ENCODE measurements at regions not wholly inside any gene's neighbourhood (a gene's known extent, or its start where the extent isn't known, plus 50 kb on each side); places are given as distances from the start of the nearest gene placed in this dataset.

DNA sequence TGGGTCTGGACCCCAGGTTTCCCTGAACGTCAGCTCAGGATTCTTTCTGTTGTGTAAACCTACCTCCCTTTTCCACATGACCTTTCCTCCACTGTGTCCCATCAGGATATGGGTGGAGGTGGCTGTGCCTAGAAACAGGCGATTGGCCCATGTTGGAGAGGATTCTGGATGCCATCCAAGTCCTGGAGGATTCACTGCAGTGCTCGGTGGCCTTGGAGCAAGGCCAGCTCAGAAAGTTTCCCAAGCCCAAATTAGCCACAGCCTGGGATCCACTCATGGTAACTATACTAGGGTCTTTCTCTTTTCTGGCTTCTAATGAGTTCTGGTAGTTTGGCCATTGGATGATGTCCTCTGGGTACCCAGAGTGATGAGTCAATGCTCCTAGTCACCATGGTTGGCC lies 141.6 kb downstream of the SNX19 start:
- DNase-seq: no peak
- H2BK15ac ChIP-seq (ENCODE audit: low read depth, low read length): no peak overlapping the region
- no peak overlapping the region for H3K4me3 Mint-ChIP-seq
- H3K27me3 ChIP-seq (ENCODE audit: insufficient read depth, low read length): no peaks in the 10 kb centered on the region; the same call in 1 of the 2 replicates
- H3K9ac ChIP-seq (ENCODE audit: extremely low read depth, insufficient read length, low read length): no peak overlapping the region
- H4K8ac ChIP-seq (replicated peaks; ENCODE audit: insufficient read length, low read depth, low read length): no peak overlapping the region
- H3K79me2 ChIP-seq (ENCODE audit: insufficient read depth, low read length): no peaks in the 10 kb centered on the region
- H3K56ac ChIP-seq (ENCODE audit: insufficient read length, low read depth, low read length): no peak overlapping the region
- TF ChIP-seq, protein P1, sequence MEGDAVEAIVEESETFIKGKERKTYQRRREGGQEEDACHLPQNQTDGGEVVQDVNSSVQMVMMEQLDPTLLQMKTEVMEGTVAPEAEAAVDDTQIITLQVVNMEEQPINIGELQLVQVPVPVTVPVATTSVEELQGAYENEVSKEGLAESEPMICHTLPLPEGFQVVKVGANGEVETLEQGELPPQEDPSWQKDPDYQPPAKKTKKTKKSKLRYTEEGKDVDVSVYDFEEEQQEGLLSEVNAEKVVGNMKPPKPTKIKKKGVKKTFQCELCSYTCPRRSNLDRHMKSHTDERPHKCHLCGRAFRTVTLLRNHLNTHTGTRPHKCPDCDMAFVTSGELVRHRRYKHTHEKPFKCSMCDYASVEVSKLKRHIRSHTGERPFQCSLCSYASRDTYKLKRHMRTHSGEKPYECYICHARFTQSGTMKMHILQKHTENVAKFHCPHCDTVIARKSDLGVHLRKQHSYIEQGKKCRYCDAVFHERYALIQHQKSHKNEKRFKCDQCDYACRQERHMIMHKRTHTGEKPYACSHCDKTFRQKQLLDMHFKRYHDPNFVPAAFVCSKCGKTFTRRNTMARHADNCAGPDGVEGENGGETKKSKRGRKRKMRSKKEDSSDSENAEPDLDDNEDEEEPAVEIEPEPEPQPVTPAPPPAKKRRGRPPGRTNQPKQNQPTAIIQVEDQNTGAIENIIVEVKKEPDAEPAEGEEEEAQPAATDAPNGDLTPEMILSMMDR (conservative IDR thresholded peaks at IDR 0.05): no peak
- WGBS (ENCODE audit: extremely low coverage, insufficient read length, low lambda C conversion rate): no CpG with 5 or more reads among the region's 3 CpGs
- H4K5ac ChIP-seq (ENCODE audit: insufficient read length, low read depth, low read length): no peak overlapping the region
- no peak overlapping the region for H3K27ac ChIP-seq (ENCODE audit: insufficient read length, low read depth, low read length)
- H3K4me1 ChIP-seq (ENCODE audit: insufficient read depth, low read length): no peaks in the 10 kb centered on the region
- H2BK12ac ChIP-seq (ENCODE audit: insufficient read length, low read depth, low read length): no peak overlapping the region
- H4K91ac ChIP-seq (ENCODE audit: insufficient read length, low read depth, low read length): no peak overlapping the region
- no peak overlapping the region for H3T11ph ChIP-seq (ENCODE audit: low read length)
- no peak overlapping the region for H3K14ac ChIP-seq (ENCODE audit: insufficient read depth, low read length)
- H2BK120ac ChIP-seq (ENCODE audit: low read depth, low read length, poor library complexity, severe bottlenecking): no peak overlapping the region
- no peak overlapping the region for H3K27ac Mint-ChIP-seq
- H3K4me1 Mint-ChIP-seq: peaks cover 11 to 12% of the 10 kb centered on the region in 2 experiments
- H3K79me1 ChIP-seq (ENCODE audit: insufficient read depth, low read depth, low read length, poor library complexity, severe bottlenecking): no peaks in the 10 kb centered on the region
- H3K23me2 ChIP-seq (ENCODE audit: insufficient read length, low read depth, low read length, poor library complexity, severe bottlenecking): no peaks in the 10 kb centered on the region
- H3K4ac ChIP-seq (ENCODE audit: low read depth, low read length): no peak overlapping the region
- no peaks in the 10 kb centered on the region; a peak in 1 of 7 replicates for H3K36me3 Mint-ChIP-seq (ENCODE audit: insufficient read depth in 1 of 3, low read depth in 3 of 3)
- no peaks in the 10 kb centered on the region for H3K9me3 ChIP-seq (ENCODE audit: control insufficient read depth, low read depth, low read length)
- H3K18ac ChIP-seq (ENCODE audit: insufficient read length, low read depth, low read length): no peak overlapping the region
- H3K9me3 Mint-ChIP-seq: no peaks in the 10 kb centered on the region; a peak in 2 of 5 replicates
- no peak overlapping the region for H2BK20ac ChIP-seq (ENCODE audit: low read depth, low read length, poor library complexity, severe bottlenecking)
- no peak overlapping the region for H3K4me2 ChIP-seq (ENCODE audit: insufficient read depth, insufficient read length, low read length)
- H2BK5ac ChIP-seq (ENCODE audit: insufficient read length, low read length): no peak overlapping the region
- H3K23ac ChIP-seq (ENCODE audit: insufficient read length, low read depth, low read length): no peak overlapping the region
- H2AK5ac ChIP-seq (ENCODE audit: insufficient read length, low read length): no peak overlapping the region
- no peak overlapping the region for H2AFZ ChIP-seq (ENCODE audit: low read length)
- no peaks in the 10 kb centered on the region for H3K27me3 Mint-ChIP-seq (ENCODE audit: low read depth)
- no peaks in the 10 kb centered on the region for H4K20me1 ChIP-seq (ENCODE audit: control insufficient read depth, insufficient read depth, insufficient read length)

Data from H9 (cell line).